Kidney epithelial cell (primary cell): ENCODE measurements at regions not wholly inside any gene's neighbourhood (a gene's known extent, or its start where the extent isn't known, plus 50 kb on each side); places are given as distances from the start of the nearest gene placed in this dataset.

ENCODE experiments used
- DNase-seq: peaks from one replicate; pipeline ENCODE4 v3.0.0-alpha.2; 2010; ENCODE audit warnings: low read depth
- H3K27me3 ChIP-seq: 2 replicates; pipeline ENCODE4 v1.6.0; 2011; ENCODE audit warnings: low read length; ENCODE audit not compliant: control insufficient read depth, insufficient read depth
- H3K36me3 ChIP-seq: 2 replicates; pipeline ENCODE4 v1.5.1; 2011; ENCODE audit warnings: low read length; ENCODE audit not compliant: control insufficient read depth, insufficient read depth
- H3K4me3 ChIP-seq: 2 replicates; pipeline ENCODE4 v1.5.1; 2011; ENCODE audit warnings: low read depth, mild to moderate bottlenecking, control low read depth, low read length
- TF ChIP-seq, protein P1 (sequence below): IDR thresholded peaks from 2 replicates; pipeline ENCODE4 v1.5.1; 2011; ENCODE audit warnings: mild to moderate bottlenecking, moderate library complexity, low read length, control low read depth, inconsistent platforms; ENCODE audit not compliant: insufficient read depth, poor library complexity, severe bottlenecking

DNA sequence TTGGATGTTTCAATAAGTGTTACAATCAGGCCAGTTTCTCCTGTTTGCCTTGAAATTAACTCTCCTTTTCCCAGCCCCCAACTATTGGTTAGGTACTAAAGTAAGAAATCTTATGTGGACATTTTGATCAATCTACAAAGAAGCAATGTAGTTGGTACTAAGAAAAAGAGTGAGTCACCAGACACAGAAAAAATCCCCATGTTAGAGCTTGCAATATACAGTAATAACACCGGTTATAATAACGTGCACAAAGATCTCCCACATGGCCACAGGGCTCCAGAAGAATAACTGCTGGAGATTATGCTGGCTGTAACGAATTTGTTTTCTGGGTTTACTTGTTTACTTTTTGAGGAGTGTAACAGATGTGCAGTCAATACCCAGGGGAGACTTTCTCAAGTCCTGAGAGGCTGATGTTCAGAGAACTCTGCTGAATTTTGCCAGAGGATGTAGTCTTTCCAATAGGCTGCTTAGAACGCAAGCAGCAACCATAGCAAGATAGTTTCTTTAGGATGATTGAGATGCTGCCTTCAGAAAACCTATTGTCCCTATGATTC is 166.2 kb upstream of the SPACA1 start:
- Histone ChIP-seq H3K36me3 (no peaks in the 10 kb centered on the region), H3K4me3 (no peak overlapping the region), H3K27me3 (no peaks in the 10 kb centered on the region)
- TF ChIP-seq, protein P1, sequence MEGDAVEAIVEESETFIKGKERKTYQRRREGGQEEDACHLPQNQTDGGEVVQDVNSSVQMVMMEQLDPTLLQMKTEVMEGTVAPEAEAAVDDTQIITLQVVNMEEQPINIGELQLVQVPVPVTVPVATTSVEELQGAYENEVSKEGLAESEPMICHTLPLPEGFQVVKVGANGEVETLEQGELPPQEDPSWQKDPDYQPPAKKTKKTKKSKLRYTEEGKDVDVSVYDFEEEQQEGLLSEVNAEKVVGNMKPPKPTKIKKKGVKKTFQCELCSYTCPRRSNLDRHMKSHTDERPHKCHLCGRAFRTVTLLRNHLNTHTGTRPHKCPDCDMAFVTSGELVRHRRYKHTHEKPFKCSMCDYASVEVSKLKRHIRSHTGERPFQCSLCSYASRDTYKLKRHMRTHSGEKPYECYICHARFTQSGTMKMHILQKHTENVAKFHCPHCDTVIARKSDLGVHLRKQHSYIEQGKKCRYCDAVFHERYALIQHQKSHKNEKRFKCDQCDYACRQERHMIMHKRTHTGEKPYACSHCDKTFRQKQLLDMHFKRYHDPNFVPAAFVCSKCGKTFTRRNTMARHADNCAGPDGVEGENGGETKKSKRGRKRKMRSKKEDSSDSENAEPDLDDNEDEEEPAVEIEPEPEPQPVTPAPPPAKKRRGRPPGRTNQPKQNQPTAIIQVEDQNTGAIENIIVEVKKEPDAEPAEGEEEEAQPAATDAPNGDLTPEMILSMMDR = no peak
- no peak for DNase-seq

DNA sequence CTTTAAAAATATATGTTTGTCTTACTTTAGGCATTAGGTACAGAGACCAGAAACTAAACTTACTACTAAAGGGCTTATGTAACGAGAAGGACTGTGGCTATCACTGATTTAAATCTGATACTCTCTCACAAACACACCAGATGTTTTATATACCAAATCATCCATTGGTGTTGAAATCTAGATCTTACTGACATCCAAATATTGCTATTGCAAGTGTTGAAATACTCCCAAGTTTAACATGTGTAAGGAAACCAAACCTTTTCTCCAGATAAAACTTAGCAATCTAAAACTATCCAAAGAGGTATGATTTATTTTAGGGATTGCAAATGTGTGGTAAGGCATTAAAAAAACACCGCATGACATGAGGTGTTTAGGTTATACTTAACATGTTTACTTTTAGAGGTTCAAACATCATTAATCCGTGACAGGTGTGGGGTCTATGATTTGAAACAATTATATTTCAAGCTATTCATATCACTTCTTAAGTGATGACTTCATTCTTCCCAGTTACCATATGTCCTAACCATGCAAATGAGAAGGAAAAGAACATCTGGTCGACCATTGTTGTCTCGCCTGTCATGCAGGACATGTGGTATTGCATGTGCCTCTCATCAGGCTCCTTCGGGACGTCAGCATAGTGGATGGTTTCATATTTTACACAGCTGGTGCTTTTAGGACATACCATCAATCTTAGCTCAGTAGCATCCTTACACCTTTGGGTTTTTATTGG is 168.3 kb upstream of the SPACA1 start:
- Histone ChIP-seq H3K4me3 (no peak overlapping the region), H3K27me3 (no peaks in the 10 kb centered on the region), H3K36me3 (no peaks in the 10 kb centered on the region)
- TF ChIP-seq, protein P1 = no peak
- DNase-seq = no peak

DNA sequence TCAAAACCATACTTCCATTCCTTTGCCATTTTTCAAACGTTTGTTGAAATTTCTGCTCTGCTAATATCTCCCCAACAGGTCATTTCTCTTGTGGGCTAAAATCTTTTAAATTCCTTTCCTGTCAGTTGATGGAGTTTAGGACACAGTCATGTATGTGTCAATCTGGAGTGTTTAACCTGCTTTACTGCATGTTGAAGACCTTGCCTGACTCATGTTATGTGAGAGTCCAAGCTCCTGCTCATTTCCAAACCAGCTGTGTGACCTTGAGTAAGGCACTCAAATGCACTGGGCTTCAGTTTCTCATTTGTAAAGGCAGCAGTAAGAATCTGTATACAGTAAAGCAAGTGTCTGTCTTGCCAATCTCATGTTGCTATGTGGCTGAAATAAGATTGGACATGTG is 171.9 kb upstream of the SPACA1 start:
- no peak for DNase-seq
- Histone ChIP-seq H3K36me3 (no peaks in the 10 kb centered on the region), H3K27me3 (no peaks in the 10 kb centered on the region), H3K4me3 (no peak overlapping the region)
- TF ChIP-seq, protein P1 = no peak

GRCh38 chr6:87873556-87873955 is 171.5 kb upstream of the AKIRIN2 start:
- Histone ChIP-seq H3K4me3 (no peak overlapping the region), H3K27me3 (no peaks in the 10 kb centered on the region), H3K36me3 (no peaks in the 10 kb centered on the region)
- TF ChIP-seq, protein P1 = no peak
- DNase-seq = no peak

DNA sequence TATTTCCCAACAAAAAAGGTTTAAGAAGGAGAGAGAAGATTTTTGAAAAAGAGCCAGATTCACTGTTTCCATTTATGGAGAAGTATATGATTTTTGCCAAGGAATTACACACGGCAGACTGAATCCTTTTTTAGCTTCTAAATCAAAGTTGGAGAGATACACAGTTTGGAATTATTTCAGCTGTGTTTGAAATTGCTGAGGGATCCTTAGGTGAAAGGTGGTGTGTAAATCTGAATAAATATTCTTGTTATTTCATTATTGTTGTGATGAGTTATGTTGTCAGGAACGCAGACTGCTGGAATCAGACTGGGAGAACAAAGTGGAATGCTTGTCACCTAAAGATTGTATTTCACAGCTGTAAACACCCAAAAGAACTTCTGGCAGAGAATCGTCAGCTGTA is 168.5 kb upstream of the AKIRIN2 start:
- TF ChIP-seq, protein P1 = no peak
- Histone ChIP-seq H3K27me3 (no peaks in the 10 kb centered on the region), H3K36me3 (no peaks in the 10 kb centered on the region), H3K4me3 (no peak overlapping the region)
- DNase-seq = no peak
